ENCODE measurements at regions not wholly inside any gene's neighbourhood (a gene's known extent, or its start where the extent isn't known, plus 50 kb on each side); places are given as distances from the start of the nearest gene placed in this dataset.
"Not testable (repeated sequence)": the region's sequence is repeated elsewhere in the genome, so short reads cannot be mapped to it uniquely, and the experiment has no call there.

- no peak for TF ChIP-seq CTCF (IDR thresholded peaks at IDR 0.05; ENCODE audit: low read depth, low read length, missing control alignments)
- H3K4me3 ChIP-seq (ENCODE audit: low read depth, low read length): no peak overlapping the region
- DNase-seq (ENCODE audit: low read depth): no peak
These were observed 238.6 kb downstream of the RAP2B start for GRCh38 chr3:153400641-153401040.

GRCh38 chr3:153404157-153404556, 242.1 kb downstream of the RAP2B start:
- no peak for TF ChIP-seq CTCF (IDR thresholded peaks at IDR 0.05; ENCODE audit: low read depth, low read length, missing control alignments)
- no peak for DNase-seq (ENCODE audit: low read depth)
- H3K4me3 ChIP-seq (ENCODE audit: low read depth, low read length): no peak overlapping the region

- not testable (repeated sequence) for H3K4me3 ChIP-seq (ENCODE audit: low read depth, low read length); DNase-seq (ENCODE audit: low read depth)
These were observed 243.3 kb downstream of the RAP2B start for GRCh38 chr3:153405320-153405719.

GRCh38 chr3:153410517-153410916, 248.5 kb downstream of the RAP2B start:
- no peak overlapping the region for H3K4me3 ChIP-seq (ENCODE audit: low read depth, low read length)
- DNase-seq (ENCODE audit: low read depth): no peak
- TF ChIP-seq CTCF (IDR thresholded peaks at IDR 0.05; ENCODE audit: low read depth, low read length, missing control alignments): no peak

GRCh38 chr3:153414982-153415381, 253.0 kb downstream of the RAP2B start:
- H3K4me3 ChIP-seq (ENCODE audit: low read depth, low read length): no peak overlapping the region
- no peak for TF ChIP-seq CTCF (IDR thresholded peaks at IDR 0.05; ENCODE audit: low read depth, low read length, missing control alignments)
- no peak for DNase-seq (ENCODE audit: low read depth)

GRCh38 chr3:153422314-153422713, 260.3 kb downstream of the RAP2B start:
- DNase-seq (ENCODE audit: low read depth): no peak
- no peak for TF ChIP-seq CTCF (IDR thresholded peaks at IDR 0.05; ENCODE audit: low read depth, low read length, missing control alignments)
- H3K4me3 ChIP-seq (ENCODE audit: low read depth, low read length): no peak overlapping the region

- H3K4me3 ChIP-seq (ENCODE audit: low read depth, low read length); DNase-seq (ENCODE audit: low read depth): not testable (repeated sequence)
These were observed 261.8 kb downstream of the RAP2B start for GRCh38 chr3:153423820-153424219.

GRCh38 chr3:153426344-153426743, 264.3 kb downstream of the RAP2B start:
- no peak for DNase-seq (ENCODE audit: low read depth)
- H3K4me3 ChIP-seq (ENCODE audit: low read depth, low read length): no peak overlapping the region
- no peak for TF ChIP-seq CTCF (IDR thresholded peaks at IDR 0.05; ENCODE audit: low read depth, low read length, missing control alignments)
